MM.1S (cell line): ENCODE measurements at regions not wholly inside any gene's neighbourhood (a gene's known extent, or its start where the extent isn't known, plus 50 kb on each side); places are given as distances from the start of the nearest gene placed in this dataset.

Experiments
- DNase-seq: peaks from one replicate; pipeline ENCODE4 v3.0.0-alpha.2; 2015
- H2AFZ ChIP-seq: fragments of 300-600 bp; sonication (generic); 2 replicates; pipeline ENCODE4 v1.6.0; 2016; ENCODE audit warnings: antibody characterized with exemption, low read length
- H3F3A ChIP-seq: fragments of 300-600 bp; sonication (generic); 2 replicates; pipeline ENCODE4 v1.6.1; 2016; ENCODE audit warnings: mild to moderate bottlenecking, antibody characterized with exemption, low read length, moderate library complexity, mixed read lengths; ENCODE audit not compliant: insufficient read depth
- H3K27ac ChIP-seq: fragments of 300-600 bp; sonication (generic); 2 replicates; pipeline ENCODE4 v1.5.1; 2016; ENCODE audit warnings: mild to moderate bottlenecking, low read length
- H3K27me3 ChIP-seq: fragments of 300-600 bp; sonication (generic); replicated peaks from 2 replicates; pipeline ENCODE4 v1.6.0; 2016; ENCODE audit warnings: low read length; ENCODE audit not compliant: insufficient read depth
- H3K36me3 ChIP-seq: fragments of 300-600 bp; sonication (generic); replicated peaks from 2 replicates; pipeline ENCODE4 v1.6.1; 2016; ENCODE audit warnings: mild to moderate bottlenecking, low read length, mixed read lengths; ENCODE audit not compliant: insufficient read depth
- H3K4me1 ChIP-seq: fragments of 300-600 bp; sonication (generic); 2 replicates; pipeline ENCODE4 v1.6.1; 2016; ENCODE audit warnings: low read length, mixed read lengths
- H3K4me2 ChIP-seq: fragments of 300-600 bp; sonication (generic); 2 replicates; pipeline ENCODE4 v1.6.0; 2016; ENCODE audit warnings: low read depth, low read length
- H3K4me3 ChIP-seq: fragments of 300-600 bp; sonication (generic); 2 replicates; pipeline ENCODE4 v1.5.1; 2016; ENCODE audit warnings: low read length, mixed read lengths
- H3K79me2 ChIP-seq: fragments of 300-600 bp; sonication (generic); 2 replicates; pipeline ENCODE4 v1.6.1; 2016; ENCODE audit warnings: mixed run types, low read length, mixed read lengths
- H3K9ac ChIP-seq: fragments of 300-600 bp; sonication (generic); 2 replicates; pipeline ENCODE4 v1.6.1; 2016; ENCODE audit warnings: low read length, mixed read lengths
- H3K9me2 ChIP-seq: fragments of 300-600 bp; sonication (generic); replicated peaks from 2 replicates; pipeline ENCODE4 v1.6.1; 2016; ENCODE audit warnings: mild to moderate bottlenecking, low read length, mixed read lengths; ENCODE audit not compliant: insufficient read depth
- H3K9me3 ChIP-seq: fragments of 300-600 bp; sonication (generic); replicated peaks from 2 replicates; pipeline ENCODE4 v1.6.1; 2016; ENCODE audit warnings: mild to moderate bottlenecking, low read length, mixed read lengths; ENCODE audit not compliant: insufficient read depth
- H4K20me1 ChIP-seq: fragments of 300-600 bp; sonication (generic); 2 replicates; pipeline ENCODE4 v1.6.1; 2016; ENCODE audit warnings: mild to moderate bottlenecking, low read length, moderate library complexity, mixed read lengths; ENCODE audit not compliant: insufficient read depth
- EZH2 ChIP-seq: fragments of 300-600 bp; sonication (generic); optimal IDR thresholded peaks from 2 replicates; pipeline ENCODE3; 2017; ENCODE audit warnings: low read depth, mild to moderate bottlenecking, antibody characterized with exemption, low read length, mixed read lengths
- EZH2phosphoT487 ChIP-seq: fragments of 300-600 bp; sonication (generic); IDR thresholded peaks from 2 replicates; pipeline ENCODE4 v1.6.1; 2018; ENCODE audit warnings: antibody characterized with exemption, low read length
- TF ChIP-seq, protein P1 (sequence below): fragments of 300-600 bp; sonication (generic); IDR thresholded peaks from 2 replicates; pipeline ENCODE4 v1.5.1; 2016; ENCODE audit warnings: antibody characterized with exemption, low read length, mixed read lengths

DNA sequence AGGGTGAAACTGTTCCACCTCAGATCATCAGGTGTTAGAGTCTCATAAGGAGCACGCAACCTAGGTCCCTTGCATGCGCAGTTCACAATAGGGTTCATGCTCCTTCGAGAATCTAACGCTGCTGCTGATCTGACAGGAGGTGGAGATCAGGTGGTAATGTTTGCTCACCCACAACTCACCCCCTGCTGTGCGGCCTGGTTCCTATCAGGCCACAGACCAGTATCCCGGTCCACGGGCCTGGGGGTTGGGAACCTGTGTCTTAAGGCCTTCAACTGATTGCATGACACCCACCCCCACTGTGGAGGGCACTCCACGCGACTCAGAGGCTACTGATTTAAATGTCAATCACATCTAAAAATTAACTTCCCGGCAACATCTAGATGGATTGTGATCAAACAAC lies 411.2 kb upstream of the SULF2 start:
- Histone ChIP-seq H4K20me1 (no peaks in the 10 kb centered on the region), H3K4me3 (no peak overlapping the region), H3K79me2 (no peaks in the 10 kb centered on the region), H3K27me3 (no peaks in the 10 kb centered on the region), H3K9ac (no peak overlapping the region), H3K4me1 (no peaks in the 10 kb centered on the region), H3K9me2 (no peaks in the 10 kb centered on the region), H2AFZ (no peak overlapping the region), H3K9me3 (no peaks in the 10 kb centered on the region), H3K4me2 (no peak overlapping the region), H3F3A (no peaks in the 10 kb centered on the region), H3K36me3 (no peaks in the 10 kb centered on the region), H3K27ac (no peak overlapping the region)
- no peak for DNase-seq
- TF ChIP-seq, protein P1, sequence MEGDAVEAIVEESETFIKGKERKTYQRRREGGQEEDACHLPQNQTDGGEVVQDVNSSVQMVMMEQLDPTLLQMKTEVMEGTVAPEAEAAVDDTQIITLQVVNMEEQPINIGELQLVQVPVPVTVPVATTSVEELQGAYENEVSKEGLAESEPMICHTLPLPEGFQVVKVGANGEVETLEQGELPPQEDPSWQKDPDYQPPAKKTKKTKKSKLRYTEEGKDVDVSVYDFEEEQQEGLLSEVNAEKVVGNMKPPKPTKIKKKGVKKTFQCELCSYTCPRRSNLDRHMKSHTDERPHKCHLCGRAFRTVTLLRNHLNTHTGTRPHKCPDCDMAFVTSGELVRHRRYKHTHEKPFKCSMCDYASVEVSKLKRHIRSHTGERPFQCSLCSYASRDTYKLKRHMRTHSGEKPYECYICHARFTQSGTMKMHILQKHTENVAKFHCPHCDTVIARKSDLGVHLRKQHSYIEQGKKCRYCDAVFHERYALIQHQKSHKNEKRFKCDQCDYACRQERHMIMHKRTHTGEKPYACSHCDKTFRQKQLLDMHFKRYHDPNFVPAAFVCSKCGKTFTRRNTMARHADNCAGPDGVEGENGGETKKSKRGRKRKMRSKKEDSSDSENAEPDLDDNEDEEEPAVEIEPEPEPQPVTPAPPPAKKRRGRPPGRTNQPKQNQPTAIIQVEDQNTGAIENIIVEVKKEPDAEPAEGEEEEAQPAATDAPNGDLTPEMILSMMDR, result no peak
- no peak for TF ChIP-seq EZH2
- TF ChIP-seq EZH2phosphoT487, result no peak

DNA sequence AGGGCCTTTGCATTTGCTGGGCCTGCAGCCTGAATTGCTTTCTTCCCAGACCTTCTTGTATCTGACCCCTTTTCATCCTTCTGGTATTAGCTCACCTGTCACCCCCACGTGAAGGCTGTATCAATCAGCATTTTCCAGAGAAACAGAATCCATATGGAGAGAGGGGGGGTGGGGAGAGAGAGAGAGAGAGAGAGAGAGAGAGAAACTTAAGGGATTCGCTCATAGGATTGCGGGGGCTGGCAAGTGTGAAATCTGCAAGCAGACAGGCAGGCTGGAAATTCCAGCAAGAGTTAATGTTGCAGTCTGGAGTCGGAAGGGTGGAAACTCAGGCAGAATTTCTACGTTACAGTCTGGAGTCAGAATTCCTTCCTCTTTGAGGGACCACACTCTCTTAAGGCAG lies 410.7 kb upstream of the SULF2 start:
- Histone ChIP-seq H3K27me3 (no peaks in the 10 kb centered on the region), H2AFZ (no peak overlapping the region), H4K20me1 (no peaks in the 10 kb centered on the region), H3K27ac (no peak overlapping the region), H3K9ac (no peak overlapping the region), H3K36me3 (no peaks in the 10 kb centered on the region), H3F3A (no peaks in the 10 kb centered on the region), H3K4me2 (no peak overlapping the region), H3K9me2 (no peaks in the 10 kb centered on the region), H3K79me2 (no peaks in the 10 kb centered on the region), H3K4me3 (no peak overlapping the region), H3K4me1 (no peaks in the 10 kb centered on the region), H3K9me3 (no peaks in the 10 kb centered on the region)
- no peak for DNase-seq
- TF ChIP-seq EZH2phosphoT487 (no peak), EZH2 (no peak)
- TF ChIP-seq, protein P1, result no peak

DNA sequence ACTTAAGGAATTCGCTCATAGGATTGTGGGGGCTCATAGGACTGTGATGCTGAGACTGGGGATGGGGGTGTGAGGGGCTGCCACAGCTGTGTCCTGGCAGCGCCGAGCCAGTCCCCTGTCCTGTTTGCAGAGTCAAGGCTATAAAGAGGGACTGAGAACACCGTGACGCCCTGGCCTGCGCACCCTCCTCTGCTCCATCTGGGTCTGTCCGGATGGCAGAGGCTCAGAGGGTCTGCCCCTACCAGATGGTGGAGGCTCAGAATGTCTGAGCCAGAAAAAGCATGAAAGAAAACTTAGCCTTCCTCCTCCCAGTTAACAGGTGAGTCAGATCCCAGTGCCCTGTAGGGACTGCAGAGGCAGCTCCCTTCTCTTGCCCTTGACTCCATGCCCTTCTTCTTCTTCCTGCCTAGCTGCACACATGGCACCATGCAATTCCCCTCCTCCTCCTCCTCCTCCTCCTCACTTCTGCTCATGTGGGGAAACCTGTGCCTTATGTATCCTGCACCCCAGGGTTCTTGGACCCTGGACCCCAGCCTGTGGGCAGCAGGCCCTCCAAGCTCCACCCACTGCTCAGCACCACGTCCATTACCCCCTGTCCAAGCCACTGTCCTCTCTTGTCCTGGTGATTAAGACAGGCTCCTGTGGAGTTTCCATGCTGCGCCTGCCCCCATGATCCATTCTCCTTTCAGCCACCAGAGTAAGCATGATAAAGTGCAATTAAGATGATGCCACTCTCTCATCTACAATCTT lies 410.0 kb upstream of the SULF2 start:
- H3K9me3 ChIP-seq, result no peaks in the 10 kb centered on the region
- H2AFZ ChIP-seq, result no peak overlapping the region
- DNase-seq, result no peak
- H3K27ac ChIP-seq, result no peak overlapping the region
- H3K4me3 ChIP-seq, result no peak overlapping the region
- H3K9me2 ChIP-seq, result no peaks in the 10 kb centered on the region
- no peaks in the 10 kb centered on the region for H3F3A ChIP-seq
- H4K20me1 ChIP-seq, result no peaks in the 10 kb centered on the region
- H3K4me1 ChIP-seq, result no peaks in the 10 kb centered on the region
- TF ChIP-seq, protein P1, result no peak
- TF ChIP-seq EZH2 (no peak), EZH2phosphoT487 (no peak)
- H3K36me3 ChIP-seq, result no peaks in the 10 kb centered on the region
- no peaks in the 10 kb centered on the region for H3K27me3 ChIP-seq
- no peak overlapping the region for H3K9ac ChIP-seq
- H3K4me2 ChIP-seq, result no peak overlapping the region
- no peaks in the 10 kb centered on the region for H3K79me2 ChIP-seq
